ENCODE measurements at regions not wholly inside any gene's neighbourhood (a gene's known extent, or its start where the extent isn't known, plus 50 kb on each side); places are given as distances from the start of the nearest gene placed in this dataset.

DNA sequence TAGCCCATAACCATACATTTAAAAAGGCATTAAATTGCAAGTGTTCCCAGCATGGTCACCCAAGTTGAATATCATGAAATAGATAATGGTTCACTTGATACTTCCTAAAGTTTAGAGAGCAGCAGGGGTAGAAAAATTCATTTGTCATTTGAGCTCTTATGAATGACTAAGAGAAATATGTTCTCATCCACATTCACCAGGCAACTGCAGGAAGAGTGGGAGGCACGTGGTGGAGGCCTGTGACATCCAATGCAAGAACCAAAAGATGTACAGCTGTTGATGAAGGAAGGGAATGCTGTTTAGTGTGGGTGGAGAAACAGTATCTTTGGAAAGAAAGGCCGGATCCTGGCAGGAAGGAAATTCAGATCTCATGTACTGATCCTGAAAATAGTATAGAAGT is 473.1 kb downstream of the ADGRL2 start:
- Histone ChIP-seq H3K56ac (ENCODE audit: extremely low read depth, insufficient read depth, low read length) (no peak overlapping the region), H4K8ac (ENCODE audit: low read depth in 2 of 2, low read length in 2 of 2) (no peak overlapping the region), H3K79me1 (ENCODE audit: low read depth in 1 of 2, low read length in 2 of 2) (no peaks in the 10 kb centered on the region), H3K9me1 (ENCODE audit: insufficient read depth, low read length) (no peaks in the 10 kb centered on the region), H3K4me3 (ENCODE audit: insufficient read depth, low read depth, low read length) (no peak overlapping the region), H2BK20ac (ENCODE audit: low read depth, low read length) (no peak overlapping the region), H3K4me2 (ENCODE audit: low read depth, low read length) (no peak overlapping the region), H3K9ac (ENCODE audit: low read depth, low read length) (no peak overlapping the region), H3K4me1 (ENCODE audit: control insufficient read depth, insufficient read depth, low read length) (no peaks in the 10 kb centered on the region), H3K36me3 (ENCODE audit: control insufficient read depth, insufficient read depth, low read length) (no peaks in the 10 kb centered on the region), H3K9me3 (ENCODE audit: control insufficient read depth, insufficient read depth, low read length) (peaks cover 5% of the 10 kb centered on the region; the same call in 1 of the 2 replicates), H2BK15ac (ENCODE audit: low read depth, low read length) (no peak overlapping the region), H4K5ac (ENCODE audit: low read depth, low read length) (no peak overlapping the region), H2BK120ac (ENCODE audit: low read depth, low read length) (no peak overlapping the region), H3K27me3 (ENCODE audit: control insufficient read depth, insufficient read depth, low read length) (no peaks in the 10 kb centered on the region), H3K4ac (ENCODE audit: low read depth, low read length) (no peak overlapping the region), H2AK9ac (replicated peaks; ENCODE audit: low read depth, low read length, poor library complexity) (no peak overlapping the region), H4K91ac (ENCODE audit: insufficient read depth, low read depth, low read length) (no peak overlapping the region), H3K23ac (ENCODE audit: low read depth, low read length) (no peak overlapping the region), H3K14ac (replicated peaks; ENCODE audit: low read depth, low read length) (no peak overlapping the region), H4K20me1 (ENCODE audit: insufficient read depth, low read length) (no peaks in the 10 kb centered on the region), H3K27ac (ENCODE audit: insufficient read depth, low read length) (no peak overlapping the region), H3K18ac (ENCODE audit: low read depth, low read length) (no peak overlapping the region), H2BK5ac (ENCODE audit: low read depth, low read length, poor library complexity, severe bottlenecking) (no peak overlapping the region), H2AFZ (replicated peaks; ENCODE audit: low read length, poor library complexity) (no peak overlapping the region), H2AK5ac (ENCODE audit: low read depth, low read length) (no peak overlapping the region)
- CTCF ChIA-PET = no interaction called here
- dilution Hi-C loops (cut with HindIII; ENCODE audit: low sequenced_read_pairs, unreplicated experiment) = no loop called here
- ATAC-seq (ENCODE audit: low read depth) = no peak
- WGBS, 2 experiments (ENCODE audit: extremely low coverage in 2 of 2, insufficient read length in 1 of 2) = no CpG with 5 or more reads among the region's 2 CpGs
- no peak for DNase-seq
- TF ChIP-seq RCOR1 (IDR thresholded peaks at IDR 0.05; ENCODE audit: insufficient replicate concordance, low read length) (no peak), SMC3 (IDR thresholded peaks at IDR 0.05; ENCODE audit: low read depth, low read length) (no peak)
- POLR2A ChIA-PET (ENCODE audit: unreplicated experiment) = no interaction called here
- no TSS peak for BruUV-seq (replicated peaks)
- intact Hi-C loops (cut with micrococcal nuclease) = no loop called here
- in situ Hi-C loops (cut with MboI; ENCODE audit: low sequenced_read_pairs) = no loop called here
